Mucosa of rectum (tissue), 2 donors: ENCODE measurements at regions not wholly inside any gene's neighbourhood (a gene's known extent, or its start where the extent isn't known, plus 50 kb on each side); places are given as distances from the start of the nearest gene placed in this dataset.

Experiments used
- H3K27ac ChIP-seq, 2 donors: one replicate each; pipeline ENCODE4 v1.7.0; 2013; ENCODE audit warnings: inconsistent platforms in 2 of 2, low read depth in 2 of 2, low read length in 2 of 2
- H3K27me3 ChIP-seq, 2 donors: one replicate each; pipeline ENCODE4 v1.7.0; 2013; ENCODE audit warnings: low read length in 2 of 2; ENCODE audit not compliant: control insufficient read depth in 2 of 2, insufficient read depth in 2 of 2
- H3K36me3 ChIP-seq, 2 donors: one replicate each; pipeline ENCODE4 v1.7.0; 2013; ENCODE audit warnings: low read length in 2 of 2; ENCODE audit not compliant: control insufficient read depth in 2 of 2, insufficient read depth in 2 of 2
- H3K4me1 ChIP-seq, 2 donors: one replicate each; pipeline ENCODE4 v1.7.0; 2013; ENCODE audit warnings: low read length in 2 of 2, mild to moderate bottlenecking in 1 of 2; ENCODE audit not compliant: control insufficient read depth in 2 of 2, insufficient read depth in 2 of 2
- H3K4me3 ChIP-seq, 2 donors: one replicate each; pipeline ENCODE4 v1.7.0; 2013; ENCODE audit warnings: low read length in 2 of 2
- H3K9ac ChIP-seq, 2 donors: one replicate each; pipeline ENCODE4 v1.7.0; 2013; ENCODE audit warnings: low read length in 2 of 2, low read depth in 1 of 2, mild to moderate bottlenecking in 1 of 2
- H3K9me3 ChIP-seq, 2 donors: one replicate each; pipeline ENCODE4 v1.7.0; 2013; ENCODE audit warnings: low read length in 2 of 2; ENCODE audit not compliant: control insufficient read depth in 2 of 2
- donor health status: healthy.
- donor health status: Normal muscosa, but diverticular disease.

DNA sequence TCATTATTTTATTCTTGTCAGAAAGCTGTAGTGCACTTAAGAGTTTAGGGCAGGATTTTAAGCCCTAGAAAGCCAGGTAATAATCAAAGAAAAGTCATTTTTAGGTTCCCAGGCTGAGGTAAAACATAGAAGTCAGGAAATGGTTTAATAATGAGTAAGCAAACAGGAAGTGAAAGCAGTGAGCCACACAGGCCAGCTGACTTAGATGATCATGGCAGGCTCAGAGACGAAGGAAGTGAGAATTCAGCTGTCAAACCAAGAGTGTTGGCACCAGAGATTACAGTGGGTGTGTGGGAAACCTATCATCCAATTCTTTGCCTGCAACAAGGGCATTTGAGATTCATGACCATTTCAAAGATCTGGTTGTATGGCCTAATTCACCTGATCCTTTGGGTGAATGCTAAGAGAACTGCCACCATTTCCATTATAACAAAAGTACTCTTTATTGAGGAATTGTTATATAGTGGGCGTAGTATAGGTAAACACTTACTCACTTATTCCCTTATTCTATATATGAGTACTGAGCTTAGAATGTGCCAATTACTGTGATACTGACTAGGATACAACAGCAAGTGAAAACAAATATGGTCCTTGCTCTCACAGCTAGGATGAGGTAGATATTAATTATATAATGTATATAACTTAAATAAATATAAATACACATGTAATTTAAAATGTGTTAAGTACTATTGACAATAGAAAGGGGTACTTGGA is 103.7 kb upstream of the EDNRB start:
- Histone ChIP-seq H3K4me1 (no peaks in the 10 kb centered on the region), H3K36me3 (no peaks in the 10 kb centered on the region), H3K27me3 (no peaks in the 10 kb centered on the region), H3K27ac (no peak overlapping the region), H3K9ac (no peak overlapping the region), H3K9me3 (peaks cover 0 to 4% of the 10 kb centered on the region in 2 donors), H3K4me3 (no peak overlapping the region)

DNA sequence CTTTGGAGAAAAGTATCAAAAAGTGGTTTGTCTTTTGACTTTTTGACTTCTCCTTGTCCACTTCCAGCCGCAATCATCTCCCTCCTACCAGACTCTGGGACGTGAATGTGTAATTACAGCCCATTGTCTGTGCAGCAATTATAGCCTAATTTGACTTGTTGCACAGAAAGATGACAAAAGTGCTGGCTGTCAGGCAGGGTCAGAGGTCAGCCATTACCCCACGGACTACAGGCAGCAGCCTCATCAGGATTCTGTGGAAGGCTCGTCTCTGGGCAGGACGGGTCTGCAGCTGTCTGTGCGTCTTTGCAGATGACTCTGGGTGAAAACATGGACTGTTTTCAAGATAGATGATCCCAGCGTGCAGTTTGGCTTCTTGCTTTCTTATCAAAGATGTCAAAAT is 102.2 kb upstream of the EDNRB start:
- Histone ChIP-seq H3K27ac (no peak overlapping the region), H3K4me3 (no peak overlapping the region), H3K27me3 (no peaks in the 10 kb centered on the region), H3K4me1 (no peaks in the 10 kb centered on the region), H3K9me3 (peaks cover 0 to 4% of the 10 kb centered on the region in 2 donors), H3K9ac (no peak overlapping the region), H3K36me3 (no peaks in the 10 kb centered on the region)

DNA sequence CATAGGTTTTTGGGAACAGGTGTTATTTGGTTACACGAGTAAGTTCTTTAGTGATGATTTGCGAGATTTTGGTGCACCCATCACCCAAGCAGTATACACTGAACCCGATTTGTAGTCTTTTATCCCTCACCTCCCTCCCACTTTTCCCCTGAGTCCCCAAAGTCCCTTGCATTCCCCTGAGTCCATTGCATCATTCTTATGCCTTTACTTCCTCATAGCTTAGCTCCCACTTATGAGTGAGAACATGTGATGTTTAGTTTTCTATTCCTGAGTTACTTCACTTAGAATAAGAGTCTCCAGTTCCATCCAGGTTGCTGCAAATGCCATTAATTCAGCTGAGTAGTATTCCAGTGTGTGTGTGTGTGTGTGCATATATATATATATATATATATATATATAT is 97.2 kb upstream of the EDNRB start:
- Histone ChIP-seq H3K27me3 (no peaks in the 10 kb centered on the region), H3K4me1 (no peaks in the 10 kb centered on the region), H3K27ac (no peak overlapping the region), H3K9me3 (peaks cover 0 to under 1% of the 10 kb centered on the region in 2 donors), H3K36me3 (no peaks in the 10 kb centered on the region), H3K4me3 (no peak overlapping the region), H3K9ac (no peak overlapping the region)

DNA sequence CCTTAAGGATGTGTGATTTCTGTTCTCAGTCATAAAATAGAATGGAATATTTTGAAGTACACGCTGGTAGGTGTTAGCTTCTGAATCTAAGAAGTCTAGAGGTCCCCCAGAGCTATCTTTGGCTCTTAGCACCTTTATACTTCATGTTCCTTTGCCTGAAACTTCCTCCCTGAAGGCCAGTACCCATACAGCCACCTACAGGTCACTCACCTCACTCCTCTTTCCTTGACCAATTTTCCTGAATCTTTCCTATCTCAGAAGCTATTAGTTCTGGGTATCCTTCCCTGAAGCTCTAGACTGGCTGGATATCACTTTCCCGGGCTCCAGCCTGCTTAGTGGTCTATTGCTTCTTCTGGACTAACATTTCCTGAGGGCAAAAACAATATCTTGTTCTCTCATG is 93.4 kb upstream of the EDNRB start:
- Histone ChIP-seq H3K4me3 (no peak overlapping the region), H3K27ac (no peak overlapping the region), H3K4me1 (no peaks in the 10 kb centered on the region), H3K27me3 (no peaks in the 10 kb centered on the region), H3K36me3 (no peaks in the 10 kb centered on the region), H3K9ac (no peak overlapping the region), H3K9me3 (no peaks in the 10 kb centered on the region)

DNA sequence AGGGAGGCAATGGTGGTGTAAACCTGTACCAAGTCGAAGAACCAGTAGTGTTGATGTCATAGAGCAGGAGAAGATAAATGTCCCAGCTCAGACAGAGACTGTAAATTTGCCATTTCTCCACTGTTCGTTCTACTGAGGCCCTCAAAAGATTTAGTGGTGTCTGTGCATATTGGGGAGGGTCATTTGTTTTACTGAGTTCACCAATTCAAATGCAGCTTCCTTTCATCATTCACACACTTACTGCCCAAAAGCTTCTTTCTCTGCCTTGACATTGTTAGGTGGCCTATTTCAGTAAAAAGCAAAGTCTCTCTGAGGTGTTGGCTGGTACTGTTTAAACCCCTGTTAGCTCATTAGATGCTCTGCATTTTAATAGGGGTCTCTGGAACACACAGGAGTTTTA is 86.2 kb upstream of the EDNRB start:
- H3K36me3 ChIP-seq, result no peaks in the 10 kb centered on the region
- no peaks in the 10 kb centered on the region for H3K27me3 ChIP-seq
- H3K9ac ChIP-seq, result no peak overlapping the region
- H3K4me1 ChIP-seq, result no peaks in the 10 kb centered on the region
- no peak overlapping the region for H3K27ac ChIP-seq
- H3K4me3 ChIP-seq, result no peak overlapping the region
- H3K9me3 ChIP-seq, result no peaks in the 10 kb centered on the region

DNA sequence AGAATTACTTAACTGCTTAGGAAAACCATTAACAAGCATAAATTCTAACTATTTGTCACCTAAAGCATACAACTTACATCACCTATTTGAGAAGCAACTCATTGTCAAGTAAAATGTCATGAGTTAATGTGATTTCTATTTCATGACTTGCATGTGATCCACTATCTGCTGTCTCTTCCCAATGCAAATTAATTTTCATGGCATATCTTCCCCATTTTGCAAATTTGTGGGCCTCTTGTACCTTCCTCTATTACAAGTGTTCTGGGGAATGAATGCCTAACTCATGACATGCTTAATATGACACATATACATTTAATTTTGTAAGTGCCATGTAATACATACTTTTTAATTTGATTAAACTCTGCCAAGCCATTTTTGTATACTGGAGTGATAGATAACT is 81.1 kb upstream of the EDNRB start:
- no peak overlapping the region for H3K27ac ChIP-seq
- H3K36me3 ChIP-seq, result no peaks in the 10 kb centered on the region
- no peaks in the 10 kb centered on the region for H3K4me1 ChIP-seq
- H3K9ac ChIP-seq, result no peak overlapping the region
- H3K27me3 ChIP-seq, result no peaks in the 10 kb centered on the region
- H3K4me3 ChIP-seq, result no peak overlapping the region
- no peaks in the 10 kb centered on the region for H3K9me3 ChIP-seq

DNA sequence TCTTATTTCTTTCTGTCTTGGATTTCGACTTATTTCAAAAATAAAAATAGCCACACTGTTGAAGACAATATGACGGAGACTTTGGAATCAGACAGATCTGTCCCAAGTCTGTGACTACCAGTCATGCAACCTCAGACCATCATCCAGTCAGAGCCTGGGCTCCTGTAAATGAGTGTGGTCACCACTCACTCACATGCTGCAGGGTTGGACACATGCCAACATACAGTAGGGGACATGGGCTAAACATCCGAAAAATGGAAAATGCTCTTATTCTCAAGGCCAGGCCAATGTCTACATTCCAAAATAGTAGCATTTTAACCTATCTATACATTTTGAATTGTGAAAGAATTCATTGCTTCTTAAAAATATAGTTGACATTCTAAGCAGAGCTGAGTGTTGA is 75.5 kb upstream of the EDNRB start:
- H3K9me3 ChIP-seq, result no peaks in the 10 kb centered on the region
- no peak overlapping the region for H3K4me3 ChIP-seq
- H3K27ac ChIP-seq, result no peak overlapping the region
- peaks cover 0 to 3% of the 10 kb centered on the region in 2 donors for H3K27me3 ChIP-seq
- H3K9ac ChIP-seq, result no peak overlapping the region
- H3K36me3 ChIP-seq, result no peaks in the 10 kb centered on the region
- H3K4me1 ChIP-seq, result no peaks in the 10 kb centered on the region

DNA sequence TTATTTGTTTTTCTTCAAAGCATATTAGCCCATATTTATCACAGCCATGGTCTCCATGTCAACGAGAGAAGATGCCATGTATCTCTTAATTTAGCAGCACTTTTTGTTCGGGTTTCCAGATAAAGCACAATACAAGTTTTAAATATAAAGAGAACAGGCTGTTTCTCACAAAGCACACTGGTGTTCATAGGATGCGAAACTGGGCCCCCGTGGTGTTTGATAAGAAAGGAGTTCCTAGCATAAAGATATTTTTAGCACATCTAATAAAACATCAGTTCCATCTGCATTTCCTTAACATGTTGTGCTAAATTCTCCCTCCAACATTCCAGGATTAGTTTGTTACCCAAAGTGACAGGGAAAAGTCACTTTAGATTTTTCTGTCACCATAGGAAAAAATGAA is 72.4 kb upstream of the EDNRB start:
- H3K27me3 ChIP-seq, result peaks cover 0 to 15% of the 10 kb centered on the region in 2 donors
- H3K27ac ChIP-seq, result no peak overlapping the region
- no peak overlapping the region for H3K9ac ChIP-seq

DNA sequence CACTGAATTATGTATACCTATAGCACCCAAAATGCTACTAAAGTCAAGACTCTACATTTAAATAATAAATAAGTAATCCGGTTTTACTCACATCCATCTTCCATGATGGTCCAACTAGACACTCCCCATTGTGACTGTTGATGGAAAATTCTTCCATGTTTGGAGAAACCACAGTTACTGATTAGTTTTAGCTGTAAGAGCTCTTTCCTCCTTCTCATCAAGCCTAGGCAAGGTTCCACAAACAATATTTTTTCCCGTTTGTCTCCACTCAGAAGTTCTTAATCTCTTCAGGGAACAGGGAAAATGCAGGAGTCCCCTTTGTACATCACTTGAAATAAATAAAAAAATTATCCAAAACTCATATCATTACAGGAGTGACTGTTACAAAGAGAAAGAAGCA is 70.7 kb upstream of the EDNRB start:
- no peak overlapping the region for H3K4me3 ChIP-seq
- H3K36me3 ChIP-seq, result no peaks in the 10 kb centered on the region
- no peaks in the 10 kb centered on the region for H3K4me1 ChIP-seq

More for the DNA sequence above, 72.4 kb upstream of the EDNRB start:
- Histone ChIP-seq H3K4me1 (no peaks in the 10 kb centered on the region), H3K36me3 (no peaks in the 10 kb centered on the region), H3K4me3 (no peak overlapping the region), H3K9me3 (no peaks in the 10 kb centered on the region)

DNA sequence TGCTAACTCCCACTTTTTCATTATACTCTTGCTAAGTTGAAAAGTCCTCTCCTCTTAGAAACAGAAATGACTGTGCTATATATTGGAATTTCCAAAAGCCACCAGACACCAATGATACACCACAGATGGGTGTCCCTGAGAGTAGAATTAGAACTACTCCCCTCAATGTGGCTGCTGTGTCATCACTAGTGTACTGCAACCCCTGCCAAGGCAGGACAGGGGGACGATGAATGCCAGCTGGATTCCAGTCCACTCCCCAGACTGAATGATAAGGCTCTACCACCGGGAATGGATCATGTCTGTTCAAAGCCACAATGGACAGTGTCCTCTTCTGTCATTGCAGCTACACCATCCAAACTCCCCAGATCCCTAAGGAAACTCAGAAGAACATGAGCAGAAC is 69.7 kb upstream of the EDNRB start:
- H3K9ac ChIP-seq, result no peak overlapping the region
- H3K36me3 ChIP-seq, result no peaks in the 10 kb centered on the region
- no peaks in the 10 kb centered on the region for H3K9me3 ChIP-seq
- H3K27me3 ChIP-seq, result peaks cover 0 to 21% of the 10 kb centered on the region in 2 donors
- H3K4me1 ChIP-seq, result no peaks in the 10 kb centered on the region
- H3K4me3 ChIP-seq, result no peak overlapping the region
- no peak overlapping the region for H3K27ac ChIP-seq

More for the DNA sequence above, 70.7 kb upstream of the EDNRB start:
- H3K9ac ChIP-seq, result no peak overlapping the region
- peaks cover 0 to 21% of the 10 kb centered on the region in 2 donors for H3K27me3 ChIP-seq
- H3K27ac ChIP-seq, result no peak overlapping the region
- no peaks in the 10 kb centered on the region for H3K9me3 ChIP-seq
